ENCODE measurements at regions not wholly inside any gene's neighbourhood (a gene's known extent, or its start where the extent isn't known, plus 50 kb on each side); places are given as distances from the start of the nearest gene placed in this dataset.

DNA sequence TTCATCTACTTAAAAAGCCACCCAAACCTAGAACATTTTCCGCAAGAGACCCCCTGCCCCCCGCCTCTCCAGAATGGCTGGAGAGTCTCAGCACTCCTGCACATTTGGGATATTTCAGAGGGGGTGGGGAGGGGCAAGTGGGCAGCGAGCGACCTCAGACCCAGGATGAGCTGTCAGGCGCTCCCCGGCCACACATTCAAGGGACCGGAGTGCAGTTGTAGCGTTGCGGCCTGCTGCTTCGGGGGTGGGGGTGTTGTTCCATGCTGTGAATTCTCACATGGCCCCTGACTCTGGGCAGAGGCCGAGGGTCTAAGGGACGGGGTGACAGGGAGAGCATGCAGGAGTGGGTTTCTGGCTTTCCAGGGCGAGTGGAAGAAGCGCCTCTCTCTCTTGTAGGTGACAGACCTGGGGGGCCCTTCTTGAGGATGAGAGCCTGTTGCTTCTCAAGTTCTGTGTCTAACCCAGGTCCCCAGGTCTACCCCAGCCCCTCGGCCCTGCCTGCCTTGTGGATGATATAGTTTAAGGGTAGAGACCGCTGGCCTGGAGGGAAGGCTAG is 231.2 kb downstream of the SEC14L1 start:
- H4K20me1 ChIP-seq (ENCODE audit: low read depth, low read length), result no peaks in the 10 kb centered on the region
- no peaks in the 10 kb centered on the region for H3K36me3 ChIP-seq (ENCODE audit: low read length)

DNA sequence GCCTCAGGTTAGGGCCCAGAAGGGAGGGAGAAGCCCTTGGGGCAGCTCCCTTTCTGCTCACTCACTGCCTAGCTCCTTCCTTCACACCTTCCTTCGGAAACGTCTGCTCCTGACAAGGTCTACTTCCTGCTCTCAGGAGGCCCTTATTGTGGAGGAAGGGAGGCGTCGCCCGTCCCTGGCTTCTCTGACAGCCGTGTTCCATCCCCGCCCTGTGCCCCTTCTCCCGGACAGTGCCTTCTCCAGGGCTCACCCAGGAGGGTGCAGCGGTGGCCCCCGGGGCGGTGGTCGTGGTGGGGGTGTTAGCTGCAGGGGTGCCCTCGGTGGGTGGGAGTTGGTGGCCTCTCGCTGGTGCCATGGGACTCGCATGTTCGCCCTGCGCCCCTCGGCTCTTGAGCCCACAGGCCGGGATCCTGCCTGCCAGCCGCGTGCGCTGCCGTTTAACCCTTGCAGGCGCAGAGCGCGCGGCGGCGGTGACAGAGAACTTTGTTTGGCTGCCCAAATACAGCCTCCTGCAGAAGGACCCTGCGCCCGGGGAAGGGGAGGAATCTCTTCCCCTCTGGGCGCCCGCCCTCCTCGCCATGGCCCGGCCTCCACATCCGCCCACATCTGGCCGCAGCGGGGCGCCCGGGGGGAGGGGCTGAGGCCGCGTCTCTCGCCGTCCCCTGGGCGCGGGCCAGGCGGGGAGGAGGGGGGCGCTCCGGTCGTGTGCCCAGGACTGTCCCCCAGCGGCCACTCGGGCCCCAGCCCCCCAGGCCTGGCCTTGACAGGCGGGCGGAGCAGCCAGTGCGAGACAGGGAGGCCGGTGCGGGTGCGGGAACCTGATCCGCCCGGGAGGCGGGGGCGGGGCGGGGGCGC is 231.9 kb downstream of the SEC14L1 start:
- Histone ChIP-seq H3K4me2 (ENCODE audit: low read depth, low read length, poor library complexity, severe bottlenecking) (no peak overlapping the region), H3K9me2 (replicated peaks; ENCODE audit: insufficient read depth, low read length) (no peaks in the 10 kb centered on the region), H3K27me3 (ENCODE audit: low read length) (no peaks in the 10 kb centered on the region), H3K27ac (ENCODE audit: low read depth, low read length) (no peak overlapping the region), H4K20me1 (ENCODE audit: low read depth, low read length) (no peaks in the 10 kb centered on the region), H3K9me3 (ENCODE audit: insufficient read depth, low read length) (no peaks in the 10 kb centered on the region), H3K79me2 (ENCODE audit: insufficient read depth, low read length) (no peaks in the 10 kb centered on the region), H2AFZ (ENCODE audit: low read depth, low read length, severe bottlenecking) (no peak overlapping the region), H3K4me3 (ENCODE audit: insufficient read depth, low read length, poor library complexity, severe bottlenecking) (no peak overlapping the region), H3K9ac (ENCODE audit: low read length) (no peak overlapping the region), H3F3A (ENCODE audit: insufficient read depth) (no peaks in the 10 kb centered on the region), H3K36me3 (ENCODE audit: low read length) (no peaks in the 10 kb centered on the region)
- TF ChIP-seq, protein P1, sequence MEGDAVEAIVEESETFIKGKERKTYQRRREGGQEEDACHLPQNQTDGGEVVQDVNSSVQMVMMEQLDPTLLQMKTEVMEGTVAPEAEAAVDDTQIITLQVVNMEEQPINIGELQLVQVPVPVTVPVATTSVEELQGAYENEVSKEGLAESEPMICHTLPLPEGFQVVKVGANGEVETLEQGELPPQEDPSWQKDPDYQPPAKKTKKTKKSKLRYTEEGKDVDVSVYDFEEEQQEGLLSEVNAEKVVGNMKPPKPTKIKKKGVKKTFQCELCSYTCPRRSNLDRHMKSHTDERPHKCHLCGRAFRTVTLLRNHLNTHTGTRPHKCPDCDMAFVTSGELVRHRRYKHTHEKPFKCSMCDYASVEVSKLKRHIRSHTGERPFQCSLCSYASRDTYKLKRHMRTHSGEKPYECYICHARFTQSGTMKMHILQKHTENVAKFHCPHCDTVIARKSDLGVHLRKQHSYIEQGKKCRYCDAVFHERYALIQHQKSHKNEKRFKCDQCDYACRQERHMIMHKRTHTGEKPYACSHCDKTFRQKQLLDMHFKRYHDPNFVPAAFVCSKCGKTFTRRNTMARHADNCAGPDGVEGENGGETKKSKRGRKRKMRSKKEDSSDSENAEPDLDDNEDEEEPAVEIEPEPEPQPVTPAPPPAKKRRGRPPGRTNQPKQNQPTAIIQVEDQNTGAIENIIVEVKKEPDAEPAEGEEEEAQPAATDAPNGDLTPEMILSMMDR (IDR thresholded peaks at IDR 0.05; ENCODE audit: insufficient read depth, low read length, poor library complexity, severe bottlenecking), result no peak
- no peak for TF ChIP-seq EZH2phosphoT487 (conservative IDR thresholded peaks at IDR 0.05; ENCODE audit: low read length)

More for the DNA sequence above, 231.2 kb downstream of the SEC14L1 start:
- TF ChIP-seq, protein P1 (IDR thresholded peaks at IDR 0.05; ENCODE audit: insufficient read depth, low read length, poor library complexity, severe bottlenecking), result no peak
- TF ChIP-seq EZH2phosphoT487 (conservative IDR thresholded peaks at IDR 0.05; ENCODE audit: low read length), result no peak
- H3K9ac ChIP-seq (ENCODE audit: low read length), result no peak overlapping the region
- H2AFZ ChIP-seq (ENCODE audit: low read depth, low read length, severe bottlenecking), result no peak overlapping the region
- no peak overlapping the region for H3K27ac ChIP-seq (ENCODE audit: low read depth, low read length)
- no peaks in the 10 kb centered on the region for H3K27me3 ChIP-seq (ENCODE audit: low read length)
- H3K9me2 ChIP-seq (replicated peaks; ENCODE audit: insufficient read depth, low read length), result no peaks in the 10 kb centered on the region
- no peaks in the 10 kb centered on the region for H3F3A ChIP-seq (ENCODE audit: insufficient read depth)
- H3K4me3 ChIP-seq (ENCODE audit: insufficient read depth, low read length, poor library complexity, severe bottlenecking), result no peak overlapping the region
- H3K79me2 ChIP-seq (ENCODE audit: insufficient read depth, low read length), result no peaks in the 10 kb centered on the region
- no peak overlapping the region for H3K4me2 ChIP-seq (ENCODE audit: low read depth, low read length, poor library complexity, severe bottlenecking)
- no peaks in the 10 kb centered on the region for H3K9me3 ChIP-seq (ENCODE audit: insufficient read depth, low read length)

DNA sequence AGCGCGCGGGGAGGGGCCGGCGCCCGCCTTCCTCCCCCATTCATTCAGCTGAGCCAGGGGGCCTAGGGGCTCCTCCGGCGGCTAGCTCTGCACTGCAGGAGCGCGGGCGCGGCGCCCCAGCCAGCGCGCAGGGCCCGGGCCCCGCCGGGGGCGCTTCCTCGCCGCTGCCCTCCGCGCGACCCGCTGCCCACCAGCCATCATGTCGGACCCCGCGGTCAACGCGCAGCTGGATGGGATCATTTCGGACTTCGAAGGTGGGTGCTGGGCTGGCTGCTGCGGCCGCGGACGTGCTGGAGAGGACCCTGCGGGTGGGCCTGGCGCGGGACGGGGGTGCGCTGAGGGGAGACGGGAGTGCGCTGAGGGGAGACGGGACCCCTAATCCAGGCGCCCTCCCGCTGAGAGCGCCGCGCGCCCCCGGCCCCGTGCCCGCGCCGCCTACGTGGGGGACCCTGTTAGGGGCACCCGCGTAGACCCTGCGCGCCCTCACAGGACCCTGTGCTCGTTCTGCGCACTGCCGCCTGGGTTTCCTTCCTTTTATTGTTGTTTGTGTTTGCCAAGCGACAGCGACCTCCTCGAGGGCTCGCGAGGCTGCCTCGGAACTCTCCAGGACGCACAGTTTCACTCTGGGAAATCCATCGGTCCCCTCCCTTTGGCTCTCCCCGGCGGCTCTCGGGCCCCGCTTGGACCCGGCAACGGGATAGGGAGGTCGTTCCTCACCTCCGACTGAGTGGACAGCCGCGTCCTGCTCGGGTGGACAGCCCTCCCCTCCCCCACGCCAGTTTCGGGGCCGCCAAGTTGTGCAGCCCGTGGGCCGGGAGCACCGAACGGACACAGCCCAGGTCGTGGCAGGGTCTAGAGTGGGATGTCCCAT is 232.8 kb downstream of the SEC14L1 start:
- H3K27me3 ChIP-seq (ENCODE audit: low read length), result no peaks in the 10 kb centered on the region
- no peaks in the 10 kb centered on the region for H3K79me2 ChIP-seq (ENCODE audit: insufficient read depth, low read length)
- no peaks in the 10 kb centered on the region for H4K20me1 ChIP-seq (ENCODE audit: low read depth, low read length)
- TF ChIP-seq, protein P1 (IDR thresholded peaks at IDR 0.05; ENCODE audit: insufficient read depth, low read length, poor library complexity, severe bottlenecking), result no peak
- TF ChIP-seq EZH2phosphoT487 (conservative IDR thresholded peaks at IDR 0.05; ENCODE audit: low read length), result no peak
- H3K36me3 ChIP-seq (ENCODE audit: low read length), result no peaks in the 10 kb centered on the region
- H3F3A ChIP-seq (ENCODE audit: insufficient read depth), result no peaks in the 10 kb centered on the region
- H3K9me3 ChIP-seq (ENCODE audit: insufficient read depth, low read length), result no peaks in the 10 kb centered on the region
- H3K9me2 ChIP-seq (replicated peaks; ENCODE audit: insufficient read depth, low read length), result no peaks in the 10 kb centered on the region
- no peak overlapping the region for H2AFZ ChIP-seq (ENCODE audit: low read depth, low read length, severe bottlenecking)
- H3K4me2 ChIP-seq (ENCODE audit: low read depth, low read length, poor library complexity, severe bottlenecking), result no peak overlapping the region
- H3K27ac ChIP-seq (ENCODE audit: low read depth, low read length), result no peak overlapping the region
- no peak overlapping the region for H3K9ac ChIP-seq (ENCODE audit: low read length)
- H3K4me3 ChIP-seq (ENCODE audit: insufficient read depth, low read length, poor library complexity, severe bottlenecking), result no peak overlapping the region
